ENCODE measurements at regions not wholly inside any gene's neighbourhood (a gene's known extent, or its start where the extent isn't known, plus 50 kb on each side); places are given as distances from the start of the nearest gene placed in this dataset.
A peak's percentile ranks its signal among the peaks of the same experiment; 100 is the strongest.

GRCh38 chr19:28981518-28981917 lies 231.4 kb downstream of the UQCRFS1 start:
- peaks cover 3% of the 10 kb centered on the region for H3K27me3 ChIP-seq (ENCODE audit: insufficient read depth, insufficient read length)

DNA sequence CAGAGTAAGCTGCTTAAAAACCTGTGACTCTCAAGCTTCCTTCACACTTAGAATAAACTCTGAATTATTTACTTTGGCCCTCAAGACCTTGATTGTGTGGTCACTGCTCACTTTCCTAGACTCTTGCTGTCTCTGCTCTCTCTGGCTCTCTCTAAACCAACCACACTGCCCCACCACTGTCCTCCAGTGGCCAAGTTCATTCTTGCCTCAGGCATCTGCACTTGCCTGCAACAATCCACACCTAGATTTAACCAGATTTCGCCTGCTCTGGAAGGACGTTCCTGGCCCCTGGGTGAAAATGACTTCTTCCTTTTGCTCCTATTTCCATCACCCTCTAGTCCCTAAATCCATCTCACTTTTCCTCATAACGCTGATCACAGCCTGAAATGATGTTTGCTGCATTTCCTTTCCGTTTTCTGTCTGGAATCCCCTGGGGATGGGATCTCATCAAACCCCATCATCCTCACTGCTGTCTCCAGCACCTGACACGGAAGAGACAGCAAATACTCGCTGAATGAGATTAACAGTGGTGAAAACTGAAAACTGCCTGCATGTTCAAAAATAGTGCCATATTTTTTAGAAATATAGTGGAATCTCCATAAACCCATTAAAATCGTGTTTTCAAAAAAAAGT lies 232.6 kb downstream of the UQCRFS1 start:
- DNase-seq (ENCODE audit: low read depth, low spot score): peak; percentile 32
- H3K4me1 ChIP-seq (ENCODE audit: insufficient read depth, insufficient read length): no peaks in the 10 kb centered on the region
- peaks cover 3% of the 10 kb centered on the region for H3K27me3 ChIP-seq (ENCODE audit: insufficient read depth, insufficient read length)
- H3K9ac ChIP-seq (ENCODE audit: insufficient read length, low read depth): no peak overlapping the region
- no peak overlapping the region for H3K4me3 ChIP-seq (ENCODE audit: insufficient read length, low read depth)
- no peak for TF ChIP-seq YY1 (IDR thresholded peaks at IDR 0.05; ENCODE audit: insufficient read depth, insufficient read length)
- TF ChIP-seq ZNF274 (IDR thresholded peaks at IDR 0.05; ENCODE audit: low read depth, low read length): no peak
- TF ChIP-seq SUZ12 (IDR thresholded peaks at IDR 0.05; ENCODE audit: extremely low read depth, insufficient read depth, insufficient read length): no peak
- no peaks in the 10 kb centered on the region for H3K36me3 ChIP-seq (ENCODE audit: insufficient read depth, insufficient read length, low read length)
- H3K9me3 ChIP-seq (ENCODE audit: insufficient read depth, low read length): no peaks in the 10 kb centered on the region

More at GRCh38 chr19:28981518-28981917, 231.4 kb downstream of the UQCRFS1 start:
- H3K9ac ChIP-seq (ENCODE audit: insufficient read length, low read depth): no peak overlapping the region
- H3K4me3 ChIP-seq (ENCODE audit: insufficient read length, low read depth): no peak overlapping the region
- no peaks in the 10 kb centered on the region for H3K36me3 ChIP-seq (ENCODE audit: insufficient read depth, insufficient read length, low read length)
- no peaks in the 10 kb centered on the region for H3K4me1 ChIP-seq (ENCODE audit: insufficient read depth, insufficient read length)
- no peaks in the 10 kb centered on the region for H3K9me3 ChIP-seq (ENCODE audit: insufficient read depth, low read length)
- TF ChIP-seq YY1 (IDR thresholded peaks at IDR 0.05; ENCODE audit: insufficient read depth, insufficient read length) (no peak), SUZ12 (IDR thresholded peaks at IDR 0.05; ENCODE audit: extremely low read depth, insufficient read depth, insufficient read length) (no peak), ZNF274 (IDR thresholded peaks at IDR 0.05; ENCODE audit: low read depth, low read length) (no peak)
- no peak for DNase-seq (ENCODE audit: low read depth, low spot score)

DNA sequence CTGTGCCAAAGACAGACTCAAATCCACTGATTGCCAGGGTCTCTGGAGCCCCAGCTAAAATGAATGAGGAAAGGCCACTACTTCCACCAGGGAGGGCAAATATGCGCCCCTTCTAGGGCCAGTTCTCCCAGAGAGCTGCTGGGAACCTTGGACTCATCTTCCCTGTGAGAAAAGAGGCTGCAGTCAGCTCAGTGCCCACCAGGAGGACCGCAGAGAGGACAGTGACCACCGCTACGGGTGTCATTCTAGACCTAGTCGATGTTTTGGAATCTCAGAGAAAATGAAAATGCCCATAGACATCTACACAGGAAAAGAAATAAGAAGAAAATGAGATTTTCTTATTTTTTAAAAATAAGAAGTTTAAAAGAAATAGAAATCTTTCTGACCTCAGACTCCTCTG lies 235.1 kb downstream of the UQCRFS1 start:
- Histone ChIP-seq H3K9ac (ENCODE audit: insufficient read length, low read depth) (no peak overlapping the region), H3K4me3 (ENCODE audit: insufficient read length, low read depth) (no peak overlapping the region), H3K9me3 (ENCODE audit: insufficient read depth, low read length) (no peaks in the 10 kb centered on the region), H3K4me1 (ENCODE audit: insufficient read depth, insufficient read length) (no peaks in the 10 kb centered on the region), H3K36me3 (ENCODE audit: insufficient read depth, insufficient read length, low read length) (no peaks in the 10 kb centered on the region), H3K27me3 (ENCODE audit: insufficient read depth, insufficient read length) (peaks cover 3% of the 10 kb centered on the region)
- DNase-seq (ENCODE audit: low read depth, low spot score): peak; percentile 15
- TF ChIP-seq YY1 (IDR thresholded peaks at IDR 0.05; ENCODE audit: insufficient read depth, insufficient read length) (no peak), SUZ12 (IDR thresholded peaks at IDR 0.05; ENCODE audit: extremely low read depth, insufficient read depth, insufficient read length) (no peak), ZNF274 (IDR thresholded peaks at IDR 0.05; ENCODE audit: low read depth, low read length) (no peak)

- Histone ChIP-seq H3K4me1 (ENCODE audit: insufficient read depth, insufficient read length) (no peaks in the 10 kb centered on the region), H3K4me3 (ENCODE audit: insufficient read length, low read depth) (no peak overlapping the region)
These were observed 240.7 kb downstream of the UQCRFS1 start for GRCh38 chr19:28972058-28972852.

DNA sequence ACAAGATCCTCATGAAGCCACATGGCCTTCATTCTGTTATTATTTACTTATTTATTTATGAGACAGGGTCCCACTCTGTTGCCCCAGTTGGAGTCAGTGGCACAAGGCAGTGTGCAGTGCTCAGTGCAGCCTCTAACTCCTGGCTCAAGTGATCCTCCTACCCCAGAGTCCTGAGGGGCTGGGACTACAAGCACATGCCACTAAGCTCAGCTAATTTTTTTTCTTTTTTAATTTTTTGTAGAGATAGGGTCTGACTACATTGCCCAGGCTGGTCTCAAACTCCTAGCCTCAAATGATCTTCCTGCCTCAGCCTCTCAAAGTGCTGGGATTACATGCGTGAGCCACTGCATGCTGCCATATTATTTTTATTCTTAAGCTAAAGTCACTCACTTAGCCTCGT lies 241.4 kb downstream of the UQCRFS1 start:
- H3K9ac ChIP-seq (ENCODE audit: insufficient read length, low read depth): no peak overlapping the region
- H3K9me3 ChIP-seq (ENCODE audit: insufficient read depth, low read length): no peaks in the 10 kb centered on the region
- H3K36me3 ChIP-seq (ENCODE audit: insufficient read depth, insufficient read length, low read length): no peaks in the 10 kb centered on the region
- H3K4me1 ChIP-seq (ENCODE audit: insufficient read depth, insufficient read length): no peaks in the 10 kb centered on the region
- no peak overlapping the region for H3K4me3 ChIP-seq (ENCODE audit: insufficient read length, low read depth)
- no peaks in the 10 kb centered on the region for H3K27me3 ChIP-seq (ENCODE audit: insufficient read depth, insufficient read length)
- no peak for DNase-seq (ENCODE audit: low read depth, low spot score)
- no peak for TF ChIP-seq ZNF274 (IDR thresholded peaks at IDR 0.05; ENCODE audit: low read depth, low read length)
- no peak for TF ChIP-seq YY1 (IDR thresholded peaks at IDR 0.05; ENCODE audit: insufficient read depth, insufficient read length)
- TF ChIP-seq SUZ12 (IDR thresholded peaks at IDR 0.05; ENCODE audit: extremely low read depth, insufficient read depth, insufficient read length): no peak

More at GRCh38 chr19:28972058-28972852, 240.7 kb downstream of the UQCRFS1 start:
- Histone ChIP-seq H3K36me3 (ENCODE audit: insufficient read depth, insufficient read length, low read length) (no peaks in the 10 kb centered on the region), H3K9ac (ENCODE audit: insufficient read length, low read depth) (no peak overlapping the region), H3K27me3 (ENCODE audit: insufficient read depth, insufficient read length) (no peaks in the 10 kb centered on the region), H3K9me3 (ENCODE audit: insufficient read depth, low read length) (no peaks in the 10 kb centered on the region)
- DNase-seq (ENCODE audit: low read depth, low spot score): no peak
- TF ChIP-seq YY1 (IDR thresholded peaks at IDR 0.05; ENCODE audit: insufficient read depth, insufficient read length): no peak
- TF ChIP-seq ZNF274 (IDR thresholded peaks at IDR 0.05; ENCODE audit: low read depth, low read length): no peak
- no peak for TF ChIP-seq SUZ12 (IDR thresholded peaks at IDR 0.05; ENCODE audit: extremely low read depth, insufficient read depth, insufficient read length)

GRCh38 chr19:28971049-28971448 lies 241.9 kb downstream of the UQCRFS1 start:
- no peak for DNase-seq (ENCODE audit: low read depth, low spot score)
- Histone ChIP-seq H3K9ac (ENCODE audit: insufficient read length, low read depth) (no peak overlapping the region), H3K9me3 (ENCODE audit: insufficient read depth, low read length) (no peaks in the 10 kb centered on the region), H3K27me3 (ENCODE audit: insufficient read depth, insufficient read length) (no peaks in the 10 kb centered on the region), H3K36me3 (ENCODE audit: insufficient read depth, insufficient read length, low read length) (no peaks in the 10 kb centered on the region), H3K4me3 (ENCODE audit: insufficient read length, low read depth) (no peak overlapping the region), H3K4me1 (ENCODE audit: insufficient read depth, insufficient read length) (no peaks in the 10 kb centered on the region)
- TF ChIP-seq YY1 (IDR thresholded peaks at IDR 0.05; ENCODE audit: insufficient read depth, insufficient read length) (no peak), SUZ12 (IDR thresholded peaks at IDR 0.05; ENCODE audit: extremely low read depth, insufficient read depth, insufficient read length) (no peak), ZNF274 (IDR thresholded peaks at IDR 0.05; ENCODE audit: low read depth, low read length) (no peak)

DNA sequence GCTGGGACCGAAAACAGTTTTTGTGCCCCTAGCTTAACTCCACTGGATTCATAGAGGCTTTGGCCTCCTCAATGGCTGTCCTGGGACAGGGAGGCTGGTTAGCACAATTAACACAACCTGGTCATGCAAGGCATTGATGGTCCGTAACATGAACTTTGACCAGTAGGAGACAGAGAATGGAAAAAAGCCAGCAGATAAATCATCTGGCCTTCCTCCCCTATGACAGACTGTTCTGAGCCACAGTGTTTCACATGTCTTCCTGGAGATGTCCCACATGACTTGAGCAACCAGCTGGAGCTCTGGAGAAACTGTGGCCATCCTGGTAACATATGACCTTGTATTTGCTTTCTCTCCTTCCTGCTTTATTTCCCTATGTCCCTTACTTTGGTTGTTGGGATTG lies 244.2 kb downstream of the UQCRFS1 start:
- Histone ChIP-seq H3K4me1 (ENCODE audit: insufficient read depth, insufficient read length) (no peaks in the 10 kb centered on the region), H3K9me3 (ENCODE audit: insufficient read depth, low read length) (no peaks in the 10 kb centered on the region), H3K4me3 (ENCODE audit: insufficient read length, low read depth) (no peak overlapping the region), H3K36me3 (ENCODE audit: insufficient read depth, insufficient read length, low read length) (no peaks in the 10 kb centered on the region), H3K9ac (ENCODE audit: insufficient read length, low read depth) (no peak overlapping the region), H3K27me3 (ENCODE audit: insufficient read depth, insufficient read length) (no peaks in the 10 kb centered on the region)
- TF ChIP-seq SUZ12 (IDR thresholded peaks at IDR 0.05; ENCODE audit: extremely low read depth, insufficient read depth, insufficient read length): no peak
- TF ChIP-seq ZNF274 (IDR thresholded peaks at IDR 0.05; ENCODE audit: low read depth, low read length): no peak
- TF ChIP-seq YY1 (IDR thresholded peaks at IDR 0.05; ENCODE audit: insufficient read depth, insufficient read length): no peak
- DNase-seq (ENCODE audit: low read depth, low spot score): no peak

Data from NT2/D1 (cell line).